ENCODE measurements at regions not wholly inside any gene's neighbourhood (a gene's known extent, or its start where the extent isn't known, plus 50 kb on each side); places are given as distances from the start of the nearest gene placed in this dataset.
"Not testable (repeated sequence)": the region's sequence is repeated elsewhere in the genome, so short reads cannot be mapped to it uniquely, and the experiment has no call there.

- Histone ChIP-seq H3K9ac (ENCODE audit: low read depth, low read length) (no peak overlapping the region), H3K27ac (ENCODE audit: low read length) (no peak overlapping the region), H3K4me1 (ENCODE audit: insufficient read depth, low read length) (peaks cover 21% of the 10 kb centered on the region), H3K27me3 (ENCODE audit: insufficient read depth, low read length) (no peaks in the 10 kb centered on the region), H3K4me3 (ENCODE audit: low read length) (no peak overlapping the region), H3K9me3 (ENCODE audit: insufficient read depth, low read depth, low read length) (no peaks in the 10 kb centered on the region), H3K36me3 (ENCODE audit: insufficient read depth, low read depth, low read length) (no peaks in the 10 kb centered on the region)
These were observed 83.7 kb upstream of the CLINT1 start for GRCh38 chr5:157942595-157942994.

GRCh38 chr5:157941616-157942015 lies 82.7 kb upstream of the CLINT1 start:
- Histone ChIP-seq H3K4me1 (ENCODE audit: insufficient read depth, low read length) (peaks cover 18% of the 10 kb centered on the region), H3K36me3 (ENCODE audit: insufficient read depth, low read depth, low read length) (no peaks in the 10 kb centered on the region), H3K9me3 (ENCODE audit: insufficient read depth, low read depth, low read length) (no peaks in the 10 kb centered on the region), H3K27me3 (ENCODE audit: insufficient read depth, low read length) (no peaks in the 10 kb centered on the region), H3K27ac (ENCODE audit: low read length) (no peak overlapping the region), H3K9ac (ENCODE audit: low read depth, low read length) (no peak overlapping the region), H3K4me3 (ENCODE audit: low read length) (no peak overlapping the region)

DNA sequence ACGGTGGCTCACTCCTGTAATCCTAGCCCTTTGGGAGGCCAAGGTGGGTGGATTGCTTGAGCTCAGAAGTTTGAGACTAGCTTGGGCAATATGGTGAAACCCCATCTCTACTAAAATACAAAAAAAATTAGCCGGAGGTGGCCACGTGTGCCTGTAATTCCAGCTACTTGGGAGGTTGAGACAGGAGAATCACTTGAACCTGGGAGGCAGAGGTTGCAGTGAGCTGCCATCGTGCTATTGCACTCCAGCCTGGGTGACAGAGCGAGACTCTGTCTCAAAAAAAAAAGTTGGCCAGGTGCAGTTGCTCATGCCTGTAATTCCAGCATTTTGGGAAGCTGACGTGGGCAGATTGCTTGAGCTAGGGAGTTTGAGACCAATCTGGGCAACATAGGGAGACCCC lies 79.2 kb upstream of the CLINT1 start:
- not testable (repeated sequence) for H3K4me3 ChIP-seq (ENCODE audit: low read length); H3K27ac ChIP-seq (ENCODE audit: low read length); H3K27me3 ChIP-seq (ENCODE audit: insufficient read depth, low read length); H3K9ac ChIP-seq (ENCODE audit: low read depth, low read length); H3K4me1 ChIP-seq (ENCODE audit: insufficient read depth, low read length); H3K9me3 ChIP-seq (ENCODE audit: insufficient read depth, low read depth, low read length); H3K36me3 ChIP-seq (ENCODE audit: insufficient read depth, low read depth, low read length)

DNA sequence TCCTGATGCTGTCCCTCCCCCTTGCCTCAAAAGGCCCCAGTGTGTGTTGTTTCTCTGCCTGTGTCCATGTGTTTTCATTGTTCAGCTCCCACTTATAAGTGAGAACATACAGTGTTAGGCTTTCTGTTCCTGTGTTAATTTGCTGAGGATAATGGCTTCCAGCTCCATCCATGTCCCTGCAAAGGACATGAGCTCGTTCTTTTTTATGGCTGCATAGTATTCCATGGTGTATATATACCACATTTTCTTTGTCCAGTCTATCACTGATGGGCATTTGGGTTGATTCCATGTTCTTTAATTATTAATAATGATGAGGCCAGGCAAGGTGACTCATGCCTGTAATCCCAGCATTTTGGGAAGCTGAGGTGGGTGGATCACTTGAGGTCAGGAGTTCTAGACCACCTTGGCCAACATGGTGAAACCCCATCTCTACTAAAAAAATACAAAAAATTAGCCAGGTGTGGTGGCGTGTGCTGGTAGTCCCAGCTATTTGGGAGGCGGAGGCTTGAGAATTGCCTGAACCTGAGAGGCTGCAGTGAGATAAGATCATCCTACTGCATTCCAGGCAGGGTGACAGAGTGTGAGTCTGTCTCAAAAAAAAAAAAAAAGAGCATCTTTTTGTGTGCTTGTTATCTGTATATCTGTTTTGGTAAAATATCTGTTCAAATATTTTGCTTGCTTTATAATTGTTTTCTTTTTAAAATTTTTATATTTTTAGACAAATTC lies 78.0 kb upstream of the CLINT1 start:
- not testable (repeated sequence) for H3K9me3 ChIP-seq (ENCODE audit: insufficient read depth, low read depth, low read length); H3K27ac ChIP-seq (ENCODE audit: low read length); H3K9ac ChIP-seq (ENCODE audit: low read depth, low read length); H3K27me3 ChIP-seq (ENCODE audit: insufficient read depth, low read length); H3K36me3 ChIP-seq (ENCODE audit: insufficient read depth, low read depth, low read length); H3K4me1 ChIP-seq (ENCODE audit: insufficient read depth, low read length); H3K4me3 ChIP-seq (ENCODE audit: low read length)

GRCh38 chr5:157934600-157934999 lies 75.7 kb upstream of the CLINT1 start:
- Histone ChIP-seq H3K4me3 (ENCODE audit: low read length) (no peak overlapping the region), H3K27ac (ENCODE audit: low read length) (no peak overlapping the region), H3K9ac (ENCODE audit: low read depth, low read length) (no peak overlapping the region), H3K9me3 (ENCODE audit: insufficient read depth, low read depth, low read length) (no peaks in the 10 kb centered on the region), H3K27me3 (ENCODE audit: insufficient read depth, low read length) (no peaks in the 10 kb centered on the region), H3K4me1 (ENCODE audit: insufficient read depth, low read length) (no peaks in the 10 kb centered on the region), H3K36me3 (ENCODE audit: insufficient read depth, low read depth, low read length) (no peaks in the 10 kb centered on the region)

DNA sequence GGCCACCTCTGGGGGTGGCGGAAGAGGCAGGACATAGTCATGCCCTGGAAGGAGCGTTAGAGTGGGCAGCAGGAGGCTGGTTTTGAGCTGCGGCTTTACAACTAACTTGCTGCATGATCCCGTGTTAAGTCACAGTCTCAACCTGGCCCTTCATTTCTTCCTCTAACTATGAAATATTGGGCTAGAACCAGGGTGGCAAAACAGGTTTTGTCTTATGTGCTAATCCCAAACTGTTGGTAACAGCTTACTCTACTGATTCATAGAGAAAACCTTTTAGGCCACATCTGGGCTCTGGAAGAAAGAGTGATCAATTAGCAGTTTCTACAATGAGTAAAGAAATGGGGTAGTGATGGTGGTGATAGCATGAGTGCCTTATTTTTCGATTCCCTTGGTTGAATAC lies 74.1 kb upstream of the CLINT1 start:
- Histone ChIP-seq H3K36me3 (ENCODE audit: insufficient read depth, low read depth, low read length) (no peaks in the 10 kb centered on the region), H3K9me3 (ENCODE audit: insufficient read depth, low read depth, low read length) (no peaks in the 10 kb centered on the region), H3K27me3 (ENCODE audit: insufficient read depth, low read length) (no peaks in the 10 kb centered on the region), H3K27ac (ENCODE audit: low read length) (no peak overlapping the region), H3K9ac (ENCODE audit: low read depth, low read length) (no peak overlapping the region), H3K4me1 (ENCODE audit: insufficient read depth, low read length) (no peaks in the 10 kb centered on the region), H3K4me3 (ENCODE audit: low read length) (no peak overlapping the region)

DNA sequence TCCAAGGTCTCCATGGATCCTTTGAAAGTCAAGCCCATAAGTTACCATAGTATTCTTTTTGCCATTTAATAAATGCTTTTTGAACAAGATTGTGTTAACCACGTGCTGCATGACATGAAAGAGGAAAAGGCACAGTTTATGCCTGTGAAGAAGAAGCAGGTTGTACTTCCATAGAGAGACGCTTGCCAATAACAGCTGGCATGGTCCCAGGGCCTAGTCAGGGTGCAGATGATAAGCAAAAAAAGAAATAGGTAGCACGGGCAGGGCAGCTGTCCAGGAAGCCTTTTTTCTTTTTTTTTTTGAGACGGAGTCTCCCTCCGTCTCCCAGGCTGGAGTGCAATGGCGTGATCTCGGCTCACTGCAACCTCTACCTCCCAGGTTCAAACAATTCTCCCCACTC lies 71.8 kb upstream of the CLINT1 start:
- H3K27me3 ChIP-seq (ENCODE audit: insufficient read depth, low read length) = no peaks in the 10 kb centered on the region
- H3K9ac ChIP-seq (ENCODE audit: low read depth, low read length) = no peak overlapping the region
- no peak overlapping the region for H3K4me3 ChIP-seq (ENCODE audit: low read length)
- H3K27ac ChIP-seq (ENCODE audit: low read length) = no peak overlapping the region
- H3K36me3 ChIP-seq (ENCODE audit: insufficient read depth, low read depth, low read length) = no peaks in the 10 kb centered on the region
- H3K9me3 ChIP-seq (ENCODE audit: insufficient read depth, low read depth, low read length) = no peaks in the 10 kb centered on the region
- H3K4me1 ChIP-seq (ENCODE audit: insufficient read depth, low read length) = peaks cover 18% of the 10 kb centered on the region

GRCh38 chr5:157926977-157927376 lies 68.0 kb upstream of the CLINT1 start:
- Histone ChIP-seq H3K4me3 (ENCODE audit: low read length) (no peak overlapping the region), H3K4me1 (ENCODE audit: insufficient read depth, low read length) (peaks cover 28% of the 10 kb centered on the region), H3K9ac (ENCODE audit: low read depth, low read length) (no peak overlapping the region), H3K9me3 (ENCODE audit: insufficient read depth, low read depth, low read length) (no peaks in the 10 kb centered on the region), H3K27me3 (ENCODE audit: insufficient read depth, low read length) (no peaks in the 10 kb centered on the region), H3K27ac (ENCODE audit: low read length) (no peak overlapping the region), H3K36me3 (ENCODE audit: insufficient read depth, low read depth, low read length) (no peaks in the 10 kb centered on the region)

DNA sequence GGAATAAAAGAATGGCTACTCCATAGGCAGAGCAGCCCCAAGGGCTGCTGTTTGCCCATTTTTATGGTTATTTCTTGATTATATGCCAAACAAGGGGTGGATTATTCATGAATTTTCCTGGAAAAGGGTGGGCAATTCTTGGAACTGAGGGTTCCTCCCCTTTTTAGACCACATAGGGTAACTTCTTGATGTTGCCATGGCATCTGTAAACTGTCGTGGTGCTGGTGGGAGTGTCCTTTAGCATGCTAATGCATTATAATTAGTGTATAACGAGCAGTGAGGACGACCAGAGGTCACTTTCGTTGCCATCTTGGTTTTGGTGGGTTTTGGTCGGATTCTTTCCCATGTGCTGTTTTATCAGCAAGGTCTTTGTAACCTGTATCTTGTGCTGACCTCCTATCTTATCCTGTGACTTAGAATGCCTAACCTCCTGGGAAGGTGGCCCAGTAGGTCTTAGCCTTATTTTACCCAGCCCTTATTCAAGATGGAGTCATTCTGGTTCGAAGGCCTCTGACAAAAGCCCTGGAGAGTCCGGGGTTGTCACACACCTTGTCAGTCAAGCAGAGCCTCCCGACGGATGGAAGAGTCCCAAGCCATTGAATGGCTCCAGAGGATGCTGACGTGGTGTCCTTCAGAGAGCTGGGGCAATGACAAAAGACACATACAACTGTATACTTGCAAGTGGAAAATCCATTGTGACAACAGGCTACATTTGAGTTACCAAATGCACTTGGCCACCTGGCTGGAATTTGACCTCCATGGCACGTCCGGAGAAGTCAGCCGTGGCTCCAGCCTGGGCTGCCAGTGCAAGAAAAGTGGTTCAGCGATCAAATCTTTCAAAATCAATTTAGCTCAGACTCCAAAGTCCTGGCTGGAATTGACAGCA lies 67.1 kb upstream of the CLINT1 start:
- Histone ChIP-seq H3K9ac (ENCODE audit: low read depth, low read length) (no peak overlapping the region), H3K27ac (ENCODE audit: low read length) (no peak overlapping the region), H3K27me3 (ENCODE audit: insufficient read depth, low read length) (no peaks in the 10 kb centered on the region), H3K36me3 (ENCODE audit: insufficient read depth, low read depth, low read length) (no peaks in the 10 kb centered on the region), H3K4me3 (ENCODE audit: low read length) (no peak overlapping the region), H3K9me3 (ENCODE audit: insufficient read depth, low read depth, low read length) (no peaks in the 10 kb centered on the region), H3K4me1 (ENCODE audit: insufficient read depth, low read length) (peaks cover 29% of the 10 kb centered on the region)

DNA sequence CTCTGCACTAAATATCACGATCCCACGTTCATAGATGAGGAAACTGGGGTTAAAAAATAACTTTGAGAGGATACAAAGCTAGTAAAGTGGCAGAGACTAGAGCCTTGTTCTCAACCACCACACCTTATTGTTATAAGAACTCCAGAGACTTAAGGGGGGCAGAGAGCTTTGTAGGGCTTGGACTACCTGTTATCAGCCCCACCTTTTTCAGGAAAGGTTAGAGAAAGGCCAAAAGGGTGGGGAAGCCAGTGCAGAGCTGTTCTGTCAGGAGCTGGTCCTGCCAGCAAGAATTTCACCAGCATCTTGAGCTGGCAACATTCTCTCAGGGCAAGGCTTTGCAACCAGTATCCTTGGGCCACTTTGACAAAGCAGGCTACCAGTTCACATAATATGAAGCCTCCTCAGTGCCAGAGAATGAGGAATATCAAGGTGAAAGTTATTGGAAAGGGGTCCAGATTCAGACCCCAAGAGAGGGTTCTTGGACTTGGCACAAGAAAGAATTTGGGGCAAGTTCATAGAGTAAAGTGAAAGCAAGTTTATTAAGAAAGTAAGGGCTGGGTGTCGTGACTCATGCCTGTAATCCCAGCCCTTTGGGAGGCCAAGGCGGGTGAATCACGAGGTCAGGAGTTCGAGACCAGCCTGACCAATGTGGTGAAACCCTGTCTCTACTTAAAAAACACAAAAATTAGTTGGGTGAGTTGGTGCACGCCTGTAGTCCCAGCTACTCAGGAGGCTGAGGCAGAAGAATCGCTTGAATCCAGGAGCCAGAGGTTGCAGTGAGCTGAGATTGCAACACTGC lies 66.2 kb upstream of the CLINT1 start:
- no peaks in the 10 kb centered on the region for H3K27me3 ChIP-seq (ENCODE audit: insufficient read depth, low read length)
- H3K9me3 ChIP-seq (ENCODE audit: insufficient read depth, low read depth, low read length) = no peaks in the 10 kb centered on the region
- no peak overlapping the region for H3K27ac ChIP-seq (ENCODE audit: low read length)
- H3K4me3 ChIP-seq (ENCODE audit: low read length) = no peak overlapping the region
- H3K9ac ChIP-seq (ENCODE audit: low read depth, low read length) = no peak overlapping the region
- no peaks in the 10 kb centered on the region for H3K36me3 ChIP-seq (ENCODE audit: insufficient read depth, low read depth, low read length)
- peaks cover 29% of the 10 kb centered on the region for H3K4me1 ChIP-seq (ENCODE audit: insufficient read depth, low read length)

DNA sequence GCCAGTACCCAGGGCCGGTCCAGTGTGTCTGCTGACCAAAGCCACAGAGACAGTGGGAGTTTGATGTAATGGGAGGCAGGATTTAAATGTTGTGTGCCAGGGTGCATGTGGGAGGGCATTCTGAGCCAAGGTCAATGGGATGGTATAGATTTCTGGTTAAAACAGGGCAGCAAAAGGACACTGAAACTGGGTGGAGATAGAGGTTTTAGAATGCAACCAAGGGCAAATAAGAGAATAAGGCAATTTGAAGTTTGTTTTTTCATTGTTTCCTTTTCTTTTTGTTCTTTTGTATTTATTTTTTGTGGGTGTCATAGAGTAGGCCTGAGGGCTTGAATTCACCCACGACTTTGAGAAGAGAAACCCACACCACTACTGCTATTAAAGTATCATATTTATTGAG lies 65.5 kb upstream of the CLINT1 start:
- Histone ChIP-seq H3K9ac (ENCODE audit: low read depth, low read length) (no peak overlapping the region), H3K4me1 (ENCODE audit: insufficient read depth, low read length) (peaks cover 29% of the 10 kb centered on the region), H3K36me3 (ENCODE audit: insufficient read depth, low read depth, low read length) (no peaks in the 10 kb centered on the region), H3K27ac (ENCODE audit: low read length) (no peak overlapping the region), H3K9me3 (ENCODE audit: insufficient read depth, low read depth, low read length) (no peaks in the 10 kb centered on the region), H3K4me3 (ENCODE audit: low read length) (no peak overlapping the region), H3K27me3 (ENCODE audit: insufficient read depth, low read length) (no peaks in the 10 kb centered on the region)

All from iPS-20b (cell line).